Dedifferentiated amniotic fluid mesenchymal stem cell (primary cell): ENCODE measurements at regions not wholly inside any gene's neighbourhood (a gene's known extent, or its start where the extent isn't known, plus 50 kb on each side); places are given as distances from the start of the nearest gene placed in this dataset.

ENCODE experiments used
- DNase-seq: peaks from one replicate; pipeline ENCODE4 v3.0.0-alpha.2; 2016; ENCODE audit errors: extremely low spot score

- no peak for DNase-seq
Measured at GRCh38 chr1:221303623-221304022, 424.4 kb downstream of the HLX start.

GRCh38 chr1:221306239-221306638 is 427.0 kb downstream of the HLX start:
- DNase-seq = no peak

GRCh38 chr1:221308534-221309511 is 429.6 kb downstream of the HLX start:
- no peak for DNase-seq

- DNase-seq = no peak
Measured at GRCh38 chr1:221309723-221310122, 430.5 kb downstream of the HLX start.

- no peak for DNase-seq
Measured at GRCh38 chr1:221310180-221310579, 430.9 kb downstream of the HLX start.

GRCh38 chr1:221315330-221315729 is 426.6 kb downstream of the DUSP10 start:
- DNase-seq = peak; percentile 77

- peak; percentile 77 for DNase-seq
Measured at GRCh38 chr1:221316491-221317056, 425.3 kb downstream of the DUSP10 start.

- DNase-seq = no peak
Measured at GRCh38 chr1:221317537-221317936, 424.4 kb downstream of the DUSP10 start.

DNA sequence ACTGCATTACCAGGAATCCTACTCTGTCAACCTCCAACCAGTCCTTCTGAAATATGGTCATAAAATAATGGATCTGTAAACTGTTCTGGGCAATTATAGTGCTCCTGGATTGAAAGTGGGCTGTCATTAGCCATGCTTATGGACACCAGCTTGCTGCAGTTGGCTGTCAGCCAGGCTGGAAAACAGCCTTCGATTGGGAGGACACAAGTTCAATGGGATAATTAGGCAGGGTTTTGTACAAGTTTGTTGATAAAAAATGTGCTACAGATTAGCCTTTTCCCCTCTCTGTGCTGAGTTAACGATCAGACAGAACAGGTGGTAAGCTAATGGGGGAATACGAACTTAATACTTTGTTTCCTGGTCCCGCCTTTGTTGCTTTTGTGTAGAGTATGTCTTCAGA is 413.9 kb downstream of the DUSP10 start:
- no peak for DNase-seq

DNA sequence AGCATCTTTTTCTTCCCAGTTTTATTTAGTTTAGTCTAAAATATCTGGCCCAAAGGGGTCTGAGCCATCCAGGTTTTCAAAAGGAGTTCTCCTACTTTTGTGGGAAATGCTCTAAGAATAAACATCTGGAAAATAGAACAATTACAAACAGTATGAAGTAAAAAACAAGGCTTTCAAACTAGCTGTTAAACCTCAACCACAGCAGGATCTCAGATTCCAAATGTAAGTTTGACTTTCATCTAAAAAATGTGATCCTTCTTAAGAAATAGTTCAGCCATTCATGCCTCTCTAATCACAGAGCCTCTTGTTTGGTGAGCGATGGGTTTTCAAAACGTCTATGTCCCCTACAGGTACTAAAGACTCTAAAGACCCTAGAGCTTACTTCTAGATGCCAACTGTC is 413.5 kb downstream of the DUSP10 start:
- DNase-seq = no peak

DNA sequence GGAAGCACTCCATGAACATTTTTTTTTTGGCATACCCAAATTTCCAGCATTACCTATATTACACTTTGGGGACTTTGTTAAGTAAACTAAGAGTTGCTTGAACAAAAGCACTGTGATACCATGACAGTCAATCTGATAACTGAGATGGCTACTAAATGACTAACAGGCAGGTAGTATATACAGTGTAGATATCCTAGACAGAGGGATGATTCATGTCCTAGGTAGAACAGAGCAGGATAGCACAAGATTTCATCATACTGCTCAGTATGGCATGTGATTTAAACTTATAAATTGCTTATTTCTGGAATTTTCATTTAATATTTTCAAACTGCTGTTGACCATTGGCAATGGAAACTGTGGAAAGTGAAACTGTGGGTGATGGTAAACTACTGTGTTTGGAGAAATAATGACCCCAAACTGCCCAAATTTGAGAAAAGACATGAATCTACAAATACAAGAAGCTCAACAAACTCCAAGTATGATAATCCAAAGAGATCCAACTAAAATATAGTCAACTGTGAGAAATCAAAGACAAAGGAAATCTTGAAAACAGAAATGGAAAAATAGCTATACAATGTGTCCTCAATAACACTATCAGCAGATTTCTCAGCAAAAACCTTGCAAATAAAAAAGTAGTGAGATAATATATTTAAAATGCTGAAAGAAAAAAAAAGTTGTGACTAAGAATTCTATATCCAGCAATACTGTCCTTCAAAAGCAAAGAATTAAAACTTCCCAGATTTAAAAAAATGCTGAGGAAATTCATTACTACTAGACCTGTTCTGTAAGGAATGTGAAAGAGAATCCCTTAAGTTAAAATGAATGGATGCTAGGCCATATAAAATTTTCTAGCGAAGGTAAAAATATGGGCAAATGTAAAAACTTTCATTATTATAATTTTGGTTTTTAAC is 410.4 kb downstream of the DUSP10 start:
- no peak for DNase-seq

DNA sequence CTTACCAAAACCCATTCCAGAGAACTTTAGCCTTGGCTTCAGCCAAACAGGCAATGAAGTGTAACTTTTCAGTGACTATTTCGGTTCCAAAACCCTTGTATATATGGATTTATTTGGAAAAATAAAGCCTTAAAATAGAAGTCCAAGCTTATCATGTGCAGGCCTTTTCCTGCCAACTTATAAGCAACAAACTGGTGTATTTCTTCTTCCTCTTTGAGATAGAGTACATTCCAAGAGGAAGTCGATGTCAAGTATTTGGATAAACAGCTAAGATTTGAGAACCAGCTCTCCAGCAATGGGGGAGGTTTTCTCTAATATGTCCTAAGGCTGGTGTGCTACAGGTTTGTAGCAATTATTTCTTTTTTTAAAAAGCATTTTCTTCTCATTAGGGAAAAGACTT is 407.8 kb downstream of the DUSP10 start:
- no peak for DNase-seq

GRCh38 chr1:221335161-221336101 is 406.5 kb downstream of the DUSP10 start:
- peak; percentile 48 for DNase-seq

DNA sequence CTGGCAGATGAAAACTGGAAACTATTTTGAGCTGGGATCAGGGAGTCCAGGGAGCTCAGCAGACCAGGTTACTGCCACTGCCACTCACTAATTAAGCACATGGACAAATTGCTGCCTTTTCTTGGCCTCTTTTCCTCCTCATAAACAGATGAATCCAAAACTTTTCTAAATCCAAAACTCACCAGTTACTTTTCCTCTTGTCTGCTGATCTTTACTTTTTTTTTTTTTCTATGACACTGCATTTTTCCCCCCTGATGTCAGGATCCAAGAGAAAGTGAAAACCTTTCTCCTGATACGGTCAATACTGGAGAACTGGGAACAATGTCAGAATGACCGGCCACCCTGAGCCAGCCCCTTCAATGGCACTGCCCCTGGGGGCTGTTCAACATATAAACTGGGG is 405.8 kb downstream of the DUSP10 start:
- DNase-seq = peak; percentile 26

DNA sequence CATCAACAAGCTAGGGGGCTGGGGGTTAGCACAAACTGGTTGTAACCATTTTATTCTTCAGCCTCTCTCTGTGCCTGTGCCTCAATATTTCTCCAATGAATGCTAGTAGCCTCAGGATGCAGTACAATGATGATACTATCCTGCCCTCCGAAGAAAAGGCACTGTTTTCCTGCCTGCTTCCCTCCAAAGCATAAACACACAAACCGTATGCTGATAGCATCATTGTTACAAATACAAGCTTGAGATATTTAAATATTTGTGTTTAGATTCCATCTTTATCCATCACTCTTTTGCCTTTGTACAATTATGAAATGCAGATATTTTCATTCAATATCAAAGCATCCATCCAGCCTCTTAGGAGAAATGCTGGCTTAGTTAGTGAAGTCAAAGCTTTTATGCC is 404.8 kb downstream of the DUSP10 start:
- no peak for DNase-seq

GRCh38 chr1:221343136-221343535 is 398.8 kb downstream of the DUSP10 start:
- DNase-seq = no peak

- DNase-seq = no peak
Measured at GRCh38 chr1:221343607-221344006, 398.3 kb downstream of the DUSP10 start.

DNA sequence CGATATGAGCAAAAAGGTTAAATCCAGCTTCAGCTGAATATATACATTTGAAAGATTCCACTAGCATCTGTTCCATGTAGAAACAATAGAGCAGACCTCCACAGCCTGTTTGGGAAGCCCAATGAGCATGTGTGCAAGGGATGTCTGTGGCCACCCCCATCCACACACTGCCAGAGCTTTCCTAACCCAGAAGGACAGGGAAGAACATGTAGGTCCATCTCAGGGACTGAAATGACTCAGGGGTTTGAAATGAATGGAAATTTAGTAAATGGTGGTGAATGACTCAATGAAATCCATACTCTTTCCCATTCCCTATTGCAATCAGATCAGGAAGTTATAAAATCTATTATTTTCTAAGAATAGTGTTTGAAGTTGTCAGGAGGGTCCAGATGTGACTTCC is 397.2 kb downstream of the DUSP10 start:
- DNase-seq = no peak

DNA sequence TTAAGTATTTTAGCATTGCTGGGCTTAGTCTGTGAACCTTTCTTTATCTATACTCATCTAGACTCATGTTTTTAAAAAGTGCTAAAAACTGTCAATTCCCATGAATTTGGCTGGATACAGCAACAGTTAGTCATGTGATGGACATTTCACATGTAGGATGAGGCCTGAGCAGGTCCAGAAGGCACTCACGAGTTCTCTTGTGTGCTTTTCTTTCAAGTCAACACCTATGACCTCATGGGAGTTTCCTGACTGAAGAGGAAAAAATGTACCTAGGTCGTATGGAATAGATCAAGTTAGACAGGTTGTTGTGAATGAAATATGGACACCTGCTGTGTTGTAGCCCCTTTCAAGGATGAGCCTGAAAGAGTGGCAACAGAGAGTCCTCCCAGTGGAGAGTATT is 394.2 kb downstream of the DUSP10 start:
- DNase-seq = no peak

DNA sequence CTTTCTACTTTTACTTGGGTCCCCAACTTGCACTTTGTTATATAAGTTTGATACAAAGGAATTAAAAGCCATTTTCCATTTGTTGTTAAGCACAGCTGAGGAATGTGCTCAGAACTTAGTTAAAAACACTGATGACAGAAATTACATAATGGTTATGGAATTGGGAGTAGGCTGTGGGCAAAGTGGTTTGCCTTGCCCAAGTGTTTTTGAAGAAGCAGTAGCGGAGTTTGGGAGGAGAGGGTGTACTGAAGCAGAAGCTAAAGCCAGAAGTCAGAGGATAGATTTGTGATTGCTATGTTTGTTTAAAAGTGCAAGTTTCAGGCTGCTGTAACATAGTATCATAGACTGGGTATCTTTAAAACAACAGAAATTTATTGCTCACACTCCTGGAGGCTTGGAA is 391.8 kb downstream of the DUSP10 start:
- DNase-seq = no peak

DNA sequence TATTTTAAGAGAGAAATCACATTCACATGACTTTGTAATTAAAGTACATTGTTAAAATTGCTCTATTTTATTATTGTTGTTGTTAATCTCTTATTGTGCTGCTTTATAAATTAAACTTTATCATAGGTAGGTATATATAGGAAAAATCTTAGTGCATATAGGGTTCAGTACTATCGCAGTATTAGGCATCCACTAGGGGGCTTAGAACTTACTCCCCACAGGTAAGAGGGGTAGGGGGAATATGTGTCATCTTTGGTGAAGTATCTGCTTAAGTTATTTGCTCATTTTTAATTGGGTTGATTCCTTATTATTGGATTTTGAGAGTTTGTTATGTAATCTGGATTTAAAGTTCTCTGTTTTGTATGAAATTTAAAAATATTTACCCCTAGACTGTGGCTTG is 385.2 kb downstream of the DUSP10 start:
- no peak for DNase-seq
